CD14-positive monocyte (primary cell): ENCODE measurements at regions not wholly inside any gene's neighbourhood (a gene's known extent, or its start where the extent isn't known, plus 50 kb on each side); places are given as distances from the start of the nearest gene placed in this dataset.

ENCODE experiments used
- DNase-seq, 3 donors: peaks; one replicate each; pipeline ENCODE4 v3.0.0-alpha.2; 2011 to 2022
- H2AFZ ChIP-seq: 2 replicates; pipeline ENCODE4 v1.6.0; 2012; ENCODE audit warnings: mild to moderate bottlenecking, low read depth, low read length, inconsistent platforms; ENCODE audit not compliant: insufficient read depth, poor library complexity, severe bottlenecking
- H3K27ac ChIP-seq, 2 donors: 1 replicate in 1 of 2; 2 replicates in 1 of 2; pipeline ENCODE4 v1.5.1; 2012 to 2013; ENCODE audit warnings: low read length in 2 of 2, control low read depth in 1 of 2, inconsistent platforms in 1 of 2, low read depth in 1 of 2, mild to moderate bottlenecking in 1 of 2
- H3K27me3 ChIP-seq, 2 donors: one replicate each; pipeline versions ENCODE4 v1.6.0 to v1.6.1; 2011 to 2013; ENCODE audit warnings: low read length in 2 of 2; ENCODE audit not compliant: control insufficient read depth in 2 of 2, insufficient read depth in 2 of 2
- H3K36me3 ChIP-seq, 2 donors: replicated peaks in 1 of 2; 1 replicate in 1 of 2; 2 replicates in 1 of 2; pipeline versions ENCODE4 v1.5.1 to v1.6.1; 2012 to 2013; ENCODE audit warnings: low read length in 2 of 2, control low read depth in 1 of 2, inconsistent platforms in 1 of 2, mild to moderate bottlenecking in 1 of 2; ENCODE audit not compliant: insufficient read depth in 2 of 2, control insufficient read depth in 1 of 2
- H3K4me1 ChIP-seq, 2 donors: 1 replicate in 1 of 2; 2 replicates in 1 of 2; pipeline versions ENCODE4 v1.5.1 to v1.6.1; 2012 to 2013; ENCODE audit warnings: low read length in 2 of 2, control low read depth in 1 of 2, inconsistent platforms in 1 of 2, mild to moderate bottlenecking in 1 of 2, moderate library complexity in 1 of 2; ENCODE audit not compliant: insufficient read depth in 2 of 2, control insufficient read depth in 1 of 2
- H3K4me2 ChIP-seq: replicated peaks from 2 replicates; pipeline ENCODE3; 2012; ENCODE audit warnings: low read length, moderate library complexity, mild to moderate bottlenecking; ENCODE audit not compliant: poor library complexity, severe bottlenecking; ENCODE audit errors: extremely low read depth
- H3K4me3 ChIP-seq, 3 experiments: fragments of 200-600 bp in 1 of 3; sonication (generic) in 1 of 3; replicated peaks in 1 of 3; 1 replicate in 2 of 3; 2 replicates in 1 of 3; pipeline ENCODE4 v1.5.1; 2011 to 2013; ENCODE audit warnings: low read length in 3 of 3, mild to moderate bottlenecking in 3 of 3, control low read depth in 2 of 3, low read depth in 2 of 3, inconsistent platforms in 1 of 3, moderate library complexity in 1 of 3
- H3K79me2 ChIP-seq: 2 replicates; pipeline ENCODE4 v1.6.0; 2012; ENCODE audit warnings: mild to moderate bottlenecking, control low read depth, inconsistent platforms, low read length, moderate library complexity; ENCODE audit not compliant: insufficient read depth
- H3K9ac ChIP-seq: 2 replicates; pipeline ENCODE4 v1.6.0; 2017; ENCODE audit warnings: low read length, mild to moderate bottlenecking; ENCODE audit not compliant: insufficient read depth, poor library complexity, severe bottlenecking
- H3K9me3 ChIP-seq, 2 donors: replicated peaks in 1 of 2; 1 replicate in 1 of 2; 2 replicates in 1 of 2; pipeline versions ENCODE4 v1.5.1 to v1.6.1; 2012 to 2013; ENCODE audit warnings: low read length in 2 of 2, control low read depth in 1 of 2; ENCODE audit not compliant: control insufficient read depth in 1 of 2, insufficient read depth in 1 of 2
- H4K20me1 ChIP-seq: 2 replicates; pipeline ENCODE4 v1.6.0; 2012; ENCODE audit warnings: mild to moderate bottlenecking, low read length, control low read depth, moderate library complexity; ENCODE audit not compliant: insufficient read depth
- H3K27ac Mint-ChIP-seq, 7 donors: one replicate each; pipeline ENCODE4 v1.8.0; 2020; ENCODE audit warnings: mild to moderate bottlenecking in 7 of 7, mixed read lengths in 7 of 7, moderate library complexity in 6 of 7, inconsistent platforms in 2 of 7
- H3K27me3 Mint-ChIP-seq, 3 donors: one replicate each; pipeline ENCODE4 v1.8.0; 2021 to 2022; ENCODE audit warnings: low read depth in 3 of 3, mild to moderate bottlenecking in 3 of 3, mixed read lengths in 3 of 3, moderate library complexity in 3 of 3, inconsistent platforms in 1 of 3
- H3K36me3 Mint-ChIP-seq, 2 donors: one replicate each; pipeline ENCODE4 v1.8.0; 2020; ENCODE audit warnings: mixed read lengths in 2 of 2, inconsistent platforms in 1 of 2, mild to moderate bottlenecking in 1 of 2
- H3K4me1 Mint-ChIP-seq: one replicate; pipeline ENCODE4 v1.8.0; 2020; ENCODE audit warnings: mild to moderate bottlenecking, mixed read lengths
- H3K4me3 Mint-ChIP-seq, 2 donors: one replicate each; pipeline ENCODE4 v1.8.0; 2020; ENCODE audit warnings: mild to moderate bottlenecking in 2 of 2, mixed read lengths in 2 of 2, moderate library complexity in 1 of 2
- H3K9me3 Mint-ChIP-seq, 7 donors: one replicate each; pipeline ENCODE4 v1.8.0; 2020 to 2022; ENCODE audit warnings: mixed read lengths in 7 of 7, mild to moderate bottlenecking in 6 of 7, moderate library complexity in 6 of 7, inconsistent platforms in 2 of 7
- CTCF ChIP-seq: fragments of 200-600 bp; IDR thresholded peaks from one replicate; pipeline ENCODE4 v1.8.0; 2022; ENCODE audit warnings: antibody characterized with exemption, mild to moderate bottlenecking
- WGBS: methylation state at CpG from one replicate; pipeline ENCODE4 v1.1.5; 2013; ENCODE audit warnings: missing lambda C conversion rate; ENCODE audit not compliant: insufficient coverage; 5-methylcytosine and 5-hydroxymethylcytosine counted together
- intact Hi-C, 2 donors: fragments of 100-400 bp; cut with micrococcal nuclease; formaldehyde crosslinking; loops; one replicate each; pipeline versions ENCODE4 v1.15.0 to v1.15.1; 2023

GRCh38 chr9:80013891-80014290 lies 442.1 kb downstream of the TLE4 start:
- H3K36me3 Mint-ChIP-seq, result no peaks in the 10 kb centered on the region
- Histone ChIP-seq H3K4me2 (no peak overlapping the region), H3K4me1 (no peaks in the 10 kb centered on the region), H3K36me3 (no peaks in the 10 kb centered on the region), H2AFZ (no peak overlapping the region), H3K27ac (no peak overlapping the region), H3K9me3 (peaks cover 0 to 5% of the 10 kb centered on the region in 2 donors), H3K4me3 (no peak overlapping the region), H3K27me3 (no peaks in the 10 kb centered on the region), H3K79me2 (no peaks in the 10 kb centered on the region), H4K20me1 (no peaks in the 10 kb centered on the region), H3K9ac (no peak overlapping the region)
- no peak overlapping the region for H3K4me3 Mint-ChIP-seq
- no peaks in the 10 kb centered on the region for H3K4me1 Mint-ChIP-seq
- no CpG with 5 or more reads among the region's 1 CpG for WGBS
- H3K27me3 Mint-ChIP-seq, result no peaks in the 10 kb centered on the region
- peaks cover 0 to 8% (median 0%) of the 10 kb centered on the region in 7 donors for H3K9me3 Mint-ChIP-seq
- H3K27ac Mint-ChIP-seq, result no peak overlapping the region
- intact Hi-C loops, result no loop called here
- no peak for DNase-seq
- no peak for TF ChIP-seq CTCF

- 100% methylated on average over 2 of the region's 2 CpGs for WGBS
Measured at GRCh38 chr9:80012557-80013330, 441.0 kb downstream of the TLE4 start.

More at GRCh38 chr9:80012557-80013330, 441.0 kb downstream of the TLE4 start:
- no peak overlapping the region for H2AFZ ChIP-seq
- Mint-ChIP-seq H3K36me3 (no peaks in the 10 kb centered on the region), H3K27me3 (no peaks in the 10 kb centered on the region), H3K27ac (no peak overlapping the region), H3K4me1 (no peaks in the 10 kb centered on the region), H3K9me3 (peaks cover 0 to 8% (median 0%) of the 10 kb centered on the region in 7 donors), H3K4me3 (no peak overlapping the region)
- H3K36me3 ChIP-seq, result no peaks in the 10 kb centered on the region
- peaks cover 0 to 5% of the 10 kb centered on the region in 2 donors for H3K9me3 ChIP-seq
- H3K79me2 ChIP-seq, result no peaks in the 10 kb centered on the region
- no peak for DNase-seq
- H4K20me1 ChIP-seq, result no peaks in the 10 kb centered on the region
- H3K4me3 ChIP-seq, result no peak overlapping the region
- no peak overlapping the region for H3K4me2 ChIP-seq
- no peak overlapping the region for H3K9ac ChIP-seq
- H3K4me1 ChIP-seq, result no peaks in the 10 kb centered on the region
- intact Hi-C loops, result no loop called here
- no peaks in the 10 kb centered on the region for H3K27me3 ChIP-seq
- no peak for TF ChIP-seq CTCF
- H3K27ac ChIP-seq, result no peak overlapping the region
